HG02763 (cell line): ENCODE measurements at regions not wholly inside any gene's neighbourhood (a gene's known extent, or its start where the extent isn't known, plus 50 kb on each side); places are given as distances from the start of the nearest gene placed in this dataset.

ENCODE experiments used
- ATAC-seq: cut with Tn5 transposase; IDR thresholded peaks from one replicate; pipeline ENCODE4 v1.9.1; 2021; ENCODE audit warnings: mild to moderate bottlenecking, moderate library complexity; ENCODE audit not compliant: unreplicated experiment

GRCh38 chr9:85213650-85214607 is 527.8 kb downstream of the AGTPBP1 start:
- ATAC-seq = no peak

GRCh38 chr9:85212887-85213286 is 528.9 kb downstream of the AGTPBP1 start:
- ATAC-seq = no peak

- no peak for ATAC-seq
Measured at GRCh38 chr9:85212209-85212608, 529.5 kb downstream of the AGTPBP1 start.

GRCh38 chr9:85208666-85209065 is 533.1 kb downstream of the AGTPBP1 start:
- no peak for ATAC-seq

- ATAC-seq = no peak
Measured at GRCh38 chr9:85204176-85204575, 534.6 kb downstream of the NTRK2 start.

GRCh38 chr9:85202596-85202995 is 533.1 kb downstream of the NTRK2 start:
- no peak for ATAC-seq

- no peak for ATAC-seq
Measured at GRCh38 chr9:85200726-85201404, 531.3 kb downstream of the NTRK2 start.

GRCh38 chr9:85199866-85200495 is 530.5 kb downstream of the NTRK2 start:
- no peak for ATAC-seq

GRCh38 chr9:85192750-85193149 is 523.2 kb downstream of the NTRK2 start:
- ATAC-seq = no peak

GRCh38 chr9:85186218-85186585 is 516.7 kb downstream of the NTRK2 start:
- ATAC-seq = no peak

- ATAC-seq = no peak
Measured at GRCh38 chr9:85185486-85186217, 516.1 kb downstream of the NTRK2 start.

- no peak for ATAC-seq
Measured at GRCh38 chr9:85182383-85182782, 512.9 kb downstream of the NTRK2 start.

GRCh38 chr9:85178474-85178873 is 508.9 kb downstream of the NTRK2 start:
- ATAC-seq = no peak

GRCh38 chr9:85173967-85174366 is 504.4 kb downstream of the NTRK2 start:
- no peak for ATAC-seq

- ATAC-seq = no peak
Measured at GRCh38 chr9:85172001-85172978, 502.8 kb downstream of the NTRK2 start.

GRCh38 chr9:85171163-85171562 is 501.6 kb downstream of the NTRK2 start:
- no peak for ATAC-seq

- no peak for ATAC-seq
Measured at GRCh38 chr9:85168412-85168811, 498.9 kb downstream of the NTRK2 start.

- ATAC-seq = no peak
Measured at GRCh38 chr9:85167146-85167545, 497.6 kb downstream of the NTRK2 start.

GRCh38 chr9:85163825-85164224 is 494.3 kb downstream of the NTRK2 start:
- no peak for ATAC-seq

GRCh38 chr9:85163415-85163814 is 493.9 kb downstream of the NTRK2 start:
- ATAC-seq = no peak
